HG02943 (cell line): ENCODE measurements at regions not wholly inside any gene's neighbourhood (a gene's known extent, or its start where the extent isn't known, plus 50 kb on each side); places are given as distances from the start of the nearest gene placed in this dataset.
"Not testable (repeated sequence)": the region's sequence is repeated elsewhere in the genome, so short reads cannot be mapped to it uniquely, and the experiment has no call there.

Experiments
- ATAC-seq: cut with Tn5 transposase; IDR thresholded peaks from one replicate; pipeline ENCODE4 v1.9.1; 2021; ENCODE audit warnings: mild to moderate bottlenecking, low read depth, moderate library complexity; ENCODE audit not compliant: unreplicated experiment

GRCh38 chr6:126661646-126662045 lies 321.7 kb downstream of the CENPW start:
- no peak for ATAC-seq

DNA sequence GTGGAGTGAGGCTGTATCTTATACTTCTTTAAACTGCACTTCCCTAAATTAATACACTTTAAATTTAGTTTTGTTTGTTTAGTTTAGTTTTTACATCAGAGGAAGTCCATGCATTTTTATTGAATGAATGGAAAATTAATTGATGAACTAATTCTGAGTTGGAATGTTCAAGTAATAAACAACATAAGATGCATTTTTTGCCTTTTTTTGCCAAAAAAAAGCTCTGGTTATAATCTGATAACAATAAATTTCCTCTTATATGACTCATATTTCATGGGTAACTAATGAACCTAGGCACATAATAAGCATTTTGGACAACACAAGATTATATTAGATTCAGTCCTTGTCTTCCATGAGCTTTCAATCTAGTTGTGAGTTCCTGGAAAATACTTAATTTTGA lies 323.1 kb downstream of the CENPW start:
- ATAC-seq: no peak

DNA sequence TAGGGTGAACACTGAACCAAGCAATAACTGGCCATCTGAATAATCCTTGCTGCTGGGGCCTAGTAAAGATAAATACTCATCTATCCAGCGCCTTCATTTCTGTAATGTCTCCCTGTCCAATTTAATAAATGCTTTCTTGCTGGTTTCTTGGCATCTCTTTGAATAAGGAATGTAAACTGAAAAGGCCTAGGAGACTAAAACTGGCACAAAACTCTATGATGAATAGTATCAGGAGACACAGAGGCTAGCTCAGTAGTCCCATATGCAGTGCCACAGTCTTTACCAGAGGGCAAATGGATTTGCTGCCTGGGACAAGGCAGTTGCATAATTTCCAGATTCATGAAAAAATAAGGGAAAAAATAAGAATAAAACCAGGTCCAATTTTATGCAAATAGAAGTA lies 324.4 kb downstream of the CENPW start:
- no peak for ATAC-seq

DNA sequence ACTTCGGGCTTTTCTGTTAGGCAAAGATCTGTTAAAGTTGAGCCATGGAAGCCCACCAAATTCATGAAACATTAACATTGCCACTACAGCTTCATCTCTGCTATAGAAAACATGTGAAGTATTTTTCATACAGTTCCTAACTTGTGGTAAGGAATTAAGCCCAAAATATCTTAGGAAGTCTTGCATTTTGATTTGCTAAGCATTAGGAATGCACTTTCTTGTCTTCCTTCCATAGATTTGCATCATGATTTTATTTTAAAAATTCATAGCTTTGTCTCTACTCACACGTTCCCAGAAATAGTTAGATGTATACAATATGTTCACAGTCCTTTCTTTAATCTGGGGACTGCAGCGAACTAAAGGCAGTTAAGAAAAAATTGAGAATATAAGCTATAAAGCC lies 325.6 kb downstream of the CENPW start:
- ATAC-seq: no peak

DNA sequence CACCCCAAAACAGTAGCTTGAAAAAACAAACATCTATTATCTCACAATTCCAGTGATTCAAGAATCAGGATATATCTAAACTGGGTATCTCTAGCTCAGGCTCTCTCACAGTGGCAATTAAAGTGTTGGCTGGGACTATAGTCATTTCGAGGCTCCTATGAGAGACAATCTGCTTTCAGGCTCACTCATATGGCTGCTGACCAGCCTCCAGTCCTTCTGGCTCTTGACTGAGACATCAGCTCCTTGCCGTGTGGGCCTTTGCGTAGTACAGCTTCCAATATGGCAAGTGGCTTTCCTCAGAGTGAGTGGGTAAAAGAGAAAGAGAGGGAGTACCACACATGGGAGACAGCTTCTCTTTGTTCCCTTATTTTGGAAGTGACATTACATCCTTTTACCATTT lies 327.2 kb downstream of the CENPW start:
- ATAC-seq: no peak

GRCh38 chr6:126667728-126668127 lies 327.8 kb downstream of the CENPW start:
- ATAC-seq: no peak

DNA sequence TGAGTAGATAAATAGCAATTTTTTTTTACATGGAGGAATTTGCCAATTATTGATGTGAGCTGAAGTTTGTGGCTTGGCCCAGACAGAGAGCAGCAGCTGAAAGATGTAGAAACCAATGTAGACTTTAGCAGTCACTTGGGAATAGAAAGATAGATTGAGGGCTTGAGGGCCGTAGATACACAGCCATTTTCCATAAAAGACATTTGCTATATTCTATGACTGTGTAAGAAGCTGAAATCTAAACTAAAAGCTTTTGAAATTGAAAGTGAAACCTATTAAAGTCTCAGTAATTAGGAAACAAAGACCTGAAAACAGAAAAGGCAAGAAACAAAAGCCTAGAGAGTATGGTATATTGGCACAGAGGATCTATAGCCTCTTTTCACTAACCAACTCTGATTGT lies 332.7 kb downstream of the CENPW start:
- ATAC-seq: peak; percentile 78

DNA sequence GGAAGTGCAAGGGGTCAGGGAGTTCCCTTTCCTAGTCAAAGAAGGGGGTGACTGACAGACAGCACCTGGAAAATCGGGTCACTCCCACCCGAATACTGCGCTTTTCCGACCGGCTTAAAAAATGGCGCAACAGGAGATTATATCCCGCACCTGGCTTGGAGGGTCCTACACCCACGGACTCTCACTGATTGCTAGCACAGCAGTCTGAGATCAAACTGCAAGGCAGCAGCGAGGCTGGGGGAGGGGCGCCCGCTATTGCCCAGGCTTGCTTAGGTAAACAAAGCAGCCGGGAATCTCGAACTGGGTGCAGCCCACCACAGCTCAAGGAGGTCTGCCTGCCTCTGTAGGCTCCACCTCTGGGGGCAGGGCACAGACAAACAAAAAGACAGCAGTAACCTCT lies 333.8 kb downstream of the CENPW start:
- not testable (repeated sequence) for ATAC-seq

DNA sequence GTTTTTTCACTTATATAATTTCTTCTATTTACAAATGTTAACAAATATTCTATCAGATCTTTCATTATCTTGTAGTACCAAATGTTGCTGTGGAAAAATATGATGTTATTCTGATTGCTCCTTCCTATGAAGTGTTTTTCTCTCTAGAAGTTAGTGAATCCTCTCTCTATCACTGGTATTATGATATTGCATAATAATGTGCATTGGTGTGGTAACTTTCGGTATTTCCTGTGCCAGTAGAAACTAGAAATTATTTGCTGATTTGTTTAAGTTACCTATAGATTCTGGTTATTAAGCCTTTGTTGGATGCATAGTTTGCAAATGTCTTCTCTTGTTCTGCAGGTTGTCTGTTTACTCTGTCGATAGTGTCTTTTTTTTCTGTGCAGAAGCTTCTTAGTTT lies 342.5 kb downstream of the CENPW start:
- ATAC-seq: no peak

DNA sequence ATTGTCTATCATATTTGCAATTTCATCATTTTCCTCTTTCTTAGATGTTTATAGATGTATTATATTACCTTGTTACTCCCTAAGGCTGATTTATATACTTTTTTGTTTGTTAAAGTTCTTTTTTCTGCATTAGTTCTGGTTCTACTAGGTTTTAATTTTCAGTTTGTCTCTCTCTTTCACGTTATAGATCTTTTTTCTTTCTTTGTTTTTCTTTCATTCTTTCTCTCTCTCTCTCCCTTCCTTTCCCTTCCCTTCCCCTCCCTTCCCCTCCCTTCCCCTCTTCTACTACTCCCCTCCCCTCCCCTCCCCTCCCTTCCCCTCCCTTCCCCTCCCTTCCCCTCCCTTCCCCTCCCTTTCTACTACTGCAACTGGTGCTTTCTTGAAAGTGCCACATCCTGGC lies 345.3 kb downstream of the CENPW start:
- ATAC-seq: no peak

DNA sequence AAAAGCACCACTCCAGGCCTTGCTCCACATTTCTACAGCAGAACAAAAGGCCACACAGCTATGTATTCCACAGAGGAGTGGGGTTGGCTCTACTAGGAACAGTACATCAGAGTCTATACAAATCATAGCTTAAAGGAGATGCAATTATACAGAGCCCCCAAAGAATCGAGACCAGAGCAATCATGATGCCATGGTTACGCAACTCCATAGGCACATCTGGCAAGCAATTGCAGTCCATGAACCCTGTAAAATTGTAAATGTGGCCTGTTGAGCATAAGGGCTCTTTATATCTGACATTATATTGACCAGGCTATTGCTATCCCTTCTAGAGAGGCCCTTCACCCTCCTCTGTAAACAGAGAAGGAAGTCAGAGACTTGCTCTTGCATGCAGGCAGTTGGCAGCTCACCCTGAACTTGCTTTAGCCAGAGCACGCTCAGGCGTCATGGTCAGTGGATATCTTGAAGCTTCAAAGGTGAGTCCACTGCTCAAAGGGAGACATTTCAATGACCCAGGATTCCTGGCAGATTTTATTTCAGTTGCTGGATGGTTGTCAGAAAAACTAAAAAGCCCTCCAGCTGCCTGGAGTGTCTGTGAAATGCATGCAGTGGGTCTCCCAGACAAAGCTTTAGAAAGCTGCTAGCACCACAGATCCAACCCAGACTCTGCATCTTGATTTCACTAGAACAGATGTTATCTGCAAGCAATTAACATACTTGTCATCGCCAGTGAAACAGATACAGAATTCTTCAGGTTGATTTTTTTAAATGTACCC lies 357.2 kb downstream of the CENPW start:
- ATAC-seq: no peak

GRCh38 chr6:126698732-126699240 lies 358.9 kb downstream of the CENPW start:
- ATAC-seq: no peak

- no peak for ATAC-seq
Measured at GRCh38 chr6:126701676-126702560, 362.0 kb downstream of the CENPW start.

DNA sequence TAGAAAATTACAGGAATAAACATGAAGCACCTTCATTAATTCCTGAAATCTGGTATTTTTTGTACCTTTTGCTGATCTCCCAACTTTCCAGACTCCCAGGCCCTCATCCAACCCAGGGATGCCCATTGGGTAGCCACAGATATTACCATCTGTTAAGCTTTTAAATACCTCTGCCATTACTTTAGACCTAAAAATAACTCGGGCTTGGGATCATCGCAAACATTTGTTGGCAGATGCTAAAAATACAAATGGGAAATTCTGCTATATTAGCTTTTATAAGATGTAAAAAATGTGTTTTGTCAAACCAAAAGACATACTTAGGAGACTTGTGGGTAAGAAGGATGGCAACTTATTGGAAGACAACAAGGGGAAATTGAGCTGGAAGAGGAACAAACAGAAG lies 376.1 kb downstream of the CENPW start:
- ATAC-seq: no peak

- ATAC-seq: no peak
Measured at GRCh38 chr6:126716826-126717509, 377.1 kb downstream of the CENPW start.

DNA sequence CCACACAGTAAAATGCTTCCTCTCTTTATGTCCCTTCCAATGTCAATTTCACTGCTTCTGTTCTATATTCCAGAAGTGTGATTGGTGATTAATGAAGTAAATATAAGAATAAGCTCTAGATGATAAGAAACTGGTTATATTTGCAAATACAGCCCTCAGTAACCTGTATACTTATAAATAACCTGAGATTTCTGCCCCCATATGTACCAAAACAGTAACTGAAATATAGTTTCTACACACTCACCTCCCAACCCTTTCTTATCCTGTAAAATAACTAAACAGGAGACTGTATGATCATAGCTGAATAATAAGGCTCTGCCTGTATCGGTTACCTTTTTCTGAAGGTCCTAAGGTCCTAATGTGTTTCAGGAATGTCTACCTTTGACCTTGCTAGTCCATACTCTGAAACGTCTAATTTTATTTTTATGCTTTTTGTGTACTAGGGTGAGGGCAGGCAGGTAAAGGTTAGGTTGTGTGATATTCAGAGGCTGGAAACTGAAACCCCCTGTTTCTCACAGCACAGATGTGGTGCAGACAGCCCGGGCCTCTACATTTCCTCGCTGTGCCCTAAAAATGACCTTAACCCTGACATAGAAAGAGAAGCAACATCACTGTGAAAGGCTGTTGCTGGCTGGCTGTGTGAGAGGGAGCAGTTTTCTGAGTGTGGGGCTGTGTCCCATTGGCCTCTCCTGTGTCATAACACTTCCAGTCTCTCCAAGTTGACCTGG lies 378.8 kb downstream of the CENPW start:
- ATAC-seq: peak; percentile 72

DNA sequence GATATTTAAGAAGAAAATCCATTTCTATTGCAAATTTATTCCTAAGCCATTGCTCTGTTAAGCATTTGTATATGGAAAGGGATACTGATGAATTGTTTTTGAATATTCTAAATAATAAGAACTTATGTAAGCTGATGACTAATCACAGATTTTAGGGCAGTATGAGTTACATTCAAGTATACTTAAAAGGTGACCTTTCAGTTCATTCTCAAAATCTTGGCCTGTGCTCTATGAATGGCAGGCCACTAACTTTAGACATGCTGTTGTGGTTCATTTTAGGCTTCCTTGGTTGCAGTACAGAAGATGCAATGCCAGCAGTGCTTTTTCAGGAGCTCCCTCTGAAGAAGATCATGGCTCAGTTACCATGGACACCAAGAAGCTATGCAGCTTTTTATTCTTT lies 380.4 kb downstream of the CENPW start:
- ATAC-seq: no peak

- no peak for ATAC-seq
Measured at GRCh38 chr6:126721581-126722160, 381.8 kb downstream of the CENPW start.

DNA sequence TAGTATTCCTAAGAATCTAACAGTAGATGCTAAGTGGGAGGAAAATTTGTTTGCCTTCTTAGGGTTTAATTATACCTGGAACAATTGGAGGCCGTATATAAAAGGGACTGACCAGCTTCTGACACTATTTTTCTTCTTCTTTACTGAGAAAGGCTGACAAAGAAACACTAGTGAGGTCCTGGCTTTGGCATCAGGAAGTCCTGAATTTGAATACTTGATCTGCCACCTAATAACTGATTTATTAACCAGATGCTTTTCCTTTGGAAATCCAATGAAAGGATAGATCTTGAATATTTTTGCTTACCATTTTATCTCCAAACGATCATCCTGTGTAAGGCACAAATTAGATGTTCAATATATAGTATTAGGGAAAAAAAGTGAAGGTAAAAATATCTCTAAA lies 382.5 kb downstream of the CENPW start:
- ATAC-seq: no peak

DNA sequence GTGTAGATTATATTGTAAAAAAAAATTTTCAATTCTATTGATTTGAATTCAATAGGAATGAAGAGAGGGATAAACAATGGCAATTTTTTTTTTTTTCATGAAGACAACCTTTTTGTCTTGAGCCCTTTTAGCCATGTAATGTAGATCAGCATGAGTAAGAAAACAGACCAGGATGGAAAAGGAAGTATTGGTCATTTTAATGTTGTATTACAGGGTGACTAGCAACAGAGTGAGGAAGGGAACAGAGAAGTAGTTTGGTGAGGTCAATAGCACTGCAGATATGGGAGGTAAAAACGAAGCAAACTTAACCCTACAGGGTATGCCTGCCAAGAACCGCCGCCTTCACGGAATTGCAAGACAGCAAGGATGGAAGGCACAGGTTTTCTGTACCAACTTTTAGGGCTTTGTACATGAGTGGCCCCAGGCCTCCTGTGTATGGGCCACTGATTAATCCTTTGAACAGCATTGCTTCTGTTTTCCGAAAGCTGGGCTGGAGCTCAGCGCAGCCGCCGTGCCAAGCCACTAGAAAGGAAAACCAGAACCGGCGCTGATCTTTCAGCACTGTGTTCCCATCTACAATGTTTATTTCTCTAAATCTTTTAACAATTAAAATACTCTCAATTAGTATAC lies 383.7 kb downstream of the CENPW start:
- ATAC-seq: no peak
